ENCODE measurements at regions not wholly inside any gene's neighbourhood (a gene's known extent, or its start where the extent isn't known, plus 50 kb on each side); places are given as distances from the start of the nearest gene placed in this dataset.
A peak's percentile ranks its signal among the peaks of the same experiment; 100 is the strongest.

DNA sequence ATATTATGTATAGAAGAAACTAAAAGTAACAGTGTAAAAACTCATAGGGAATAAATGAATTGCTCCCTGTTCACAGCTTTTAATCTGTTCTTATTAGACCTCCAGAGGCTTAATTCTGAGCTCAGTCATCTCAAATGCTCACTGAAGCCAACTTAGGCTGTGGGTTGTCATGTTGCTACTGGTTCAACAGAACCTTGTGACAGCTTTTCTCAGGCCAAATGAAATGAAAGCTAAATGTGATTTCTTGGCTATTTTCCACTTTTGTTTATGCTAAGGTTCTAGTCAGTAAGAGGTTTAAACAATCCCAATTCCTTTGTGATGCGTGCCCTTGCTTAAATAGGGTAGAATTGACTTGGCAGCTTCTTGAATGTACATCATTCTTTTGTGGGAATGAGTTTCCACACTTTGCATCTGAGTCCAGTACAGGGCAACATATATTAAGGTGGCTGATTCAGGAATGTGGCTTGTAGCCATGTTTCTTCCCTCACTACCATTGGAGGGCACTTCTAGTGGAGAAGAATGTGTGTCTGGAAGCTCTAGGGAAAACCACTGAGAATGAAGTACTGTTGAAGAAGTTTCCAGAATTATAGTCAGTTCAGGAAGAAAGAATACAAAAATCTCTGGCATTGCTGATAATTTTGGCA, 156.4 kb downstream of the NEDD1 start:
- Histone ChIP-seq H3K4me3 (ENCODE audit: low read length) (no peak overlapping the region), H3F3A (ENCODE audit: insufficient read depth, low read length, poor library complexity, severe bottlenecking) (no peaks in the 10 kb centered on the region), H3K27ac (ENCODE audit: low read length) (no peak overlapping the region), H2AFZ (ENCODE audit: low read depth, low read length) (no peak overlapping the region), H3K4me2 (ENCODE audit: low read length) (no peak overlapping the region), H3K27me3 (ENCODE audit: insufficient read depth, low read depth, low read length) (no peaks in the 10 kb centered on the region), H3K9me2 (ENCODE audit: insufficient read depth, low read length) (no peaks in the 10 kb centered on the region), H3K9ac (ENCODE audit: low read length) (no peak overlapping the region), H4K20me1 (ENCODE audit: insufficient read depth) (no peaks in the 10 kb centered on the region), H3K79me2 (replicated peaks; ENCODE audit: insufficient read depth, low read length) (no peaks in the 10 kb centered on the region), H3K36me3 (ENCODE audit: insufficient read depth, low read length) (no peaks in the 10 kb centered on the region), H3K9me3 (ENCODE audit: low read length) (no peaks in the 10 kb centered on the region)
- TF ChIP-seq, protein P1, sequence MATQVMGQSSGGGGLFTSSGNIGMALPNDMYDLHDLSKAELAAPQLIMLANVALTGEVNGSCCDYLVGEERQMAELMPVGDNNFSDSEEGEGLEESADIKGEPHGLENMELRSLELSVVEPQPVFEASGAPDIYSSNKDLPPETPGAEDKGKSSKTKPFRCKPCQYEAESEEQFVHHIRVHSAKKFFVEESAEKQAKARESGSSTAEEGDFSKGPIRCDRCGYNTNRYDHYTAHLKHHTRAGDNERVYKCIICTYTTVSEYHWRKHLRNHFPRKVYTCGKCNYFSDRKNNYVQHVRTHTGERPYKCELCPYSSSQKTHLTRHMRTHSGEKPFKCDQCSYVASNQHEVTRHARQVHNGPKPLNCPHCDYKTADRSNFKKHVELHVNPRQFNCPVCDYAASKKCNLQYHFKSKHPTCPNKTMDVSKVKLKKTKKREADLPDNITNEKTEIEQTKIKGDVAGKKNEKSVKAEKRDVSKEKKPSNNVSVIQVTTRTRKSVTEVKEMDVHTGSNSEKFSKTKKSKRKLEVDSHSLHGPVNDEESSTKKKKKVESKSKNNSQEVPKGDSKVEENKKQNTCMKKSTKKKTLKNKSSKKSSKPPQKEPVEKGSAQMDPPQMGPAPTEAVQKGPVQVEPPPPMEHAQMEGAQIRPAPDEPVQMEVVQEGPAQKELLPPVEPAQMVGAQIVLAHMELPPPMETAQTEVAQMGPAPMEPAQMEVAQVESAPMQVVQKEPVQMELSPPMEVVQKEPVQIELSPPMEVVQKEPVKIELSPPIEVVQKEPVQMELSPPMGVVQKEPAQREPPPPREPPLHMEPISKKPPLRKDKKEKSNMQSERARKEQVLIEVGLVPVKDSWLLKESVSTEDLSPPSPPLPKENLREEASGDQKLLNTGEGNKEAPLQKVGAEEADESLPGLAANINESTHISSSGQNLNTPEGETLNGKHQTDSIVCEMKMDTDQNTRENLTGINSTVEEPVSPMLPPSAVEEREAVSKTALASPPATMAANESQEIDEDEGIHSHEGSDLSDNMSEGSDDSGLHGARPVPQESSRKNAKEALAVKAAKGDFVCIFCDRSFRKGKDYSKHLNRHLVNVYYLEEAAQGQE (IDR thresholded peaks at IDR 0.05; ENCODE audit: borderline replicate concordance) = no peak

DNA sequence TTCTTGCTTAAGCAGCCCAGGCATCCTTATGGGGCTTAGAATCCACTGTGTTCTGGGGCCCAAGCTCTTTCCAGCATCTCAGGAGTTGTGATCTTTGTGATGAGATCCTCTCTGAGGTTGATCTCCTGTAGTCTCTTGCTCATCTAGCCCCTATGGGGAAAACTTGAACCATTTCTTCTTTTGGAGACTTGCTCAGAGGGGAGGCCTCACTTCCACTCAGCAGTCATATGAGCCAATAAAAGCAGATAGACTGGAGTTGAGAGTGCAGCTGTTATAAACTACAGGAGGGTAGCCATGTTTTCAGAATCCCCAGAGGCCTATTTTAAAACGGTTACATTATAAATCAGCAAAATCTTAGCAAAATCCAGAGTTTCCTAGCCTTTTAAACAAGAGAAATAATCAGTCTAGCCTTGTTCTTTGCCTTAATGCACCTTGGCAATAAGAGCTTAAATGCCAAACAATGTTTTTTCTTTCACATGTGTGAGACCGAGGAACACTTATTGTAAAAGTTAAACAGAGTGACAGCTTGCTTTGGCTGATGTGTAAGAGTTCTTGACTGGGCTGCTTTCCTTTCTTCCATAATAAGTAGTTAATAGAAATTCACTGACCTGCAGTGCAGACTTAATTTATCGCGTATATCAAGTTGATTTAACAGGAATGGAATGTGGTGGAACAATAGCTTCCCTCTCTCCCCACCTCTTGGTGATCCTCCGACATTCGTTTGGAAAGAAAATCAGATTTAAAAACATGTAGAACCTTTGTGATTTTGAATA, 168.3 kb downstream of the NEDD1 start:
- Histone ChIP-seq H3K27me3 (ENCODE audit: insufficient read depth, low read depth, low read length) (no peaks in the 10 kb centered on the region), H3K36me3 (ENCODE audit: insufficient read depth, low read length) (no peaks in the 10 kb centered on the region), H2AFZ (ENCODE audit: low read depth, low read length) (no peak overlapping the region), H4K20me1 (ENCODE audit: insufficient read depth) (no peaks in the 10 kb centered on the region), H3K9me3 (ENCODE audit: low read length) (no peaks in the 10 kb centered on the region), H3K9me2 (ENCODE audit: insufficient read depth, low read length) (no peaks in the 10 kb centered on the region), H3K4me3 (ENCODE audit: low read length) (peak overlapping the region; percentile 36), H3F3A (ENCODE audit: insufficient read depth, low read length, poor library complexity, severe bottlenecking) (peaks cover 12% of the 10 kb centered on the region), H3K27ac (ENCODE audit: low read length) (no peak overlapping the region), H3K4me2 (ENCODE audit: low read length) (no peak overlapping the region), H3K79me2 (replicated peaks; ENCODE audit: insufficient read depth, low read length) (no peaks in the 10 kb centered on the region), H3K9ac (ENCODE audit: low read length) (no peak overlapping the region)
- TF ChIP-seq EP300 (conservative IDR thresholded peaks at IDR 0.05; ENCODE audit: poor library complexity, severe bottlenecking) (no peak), TAF1 (IDR thresholded peaks at IDR 0.05; ENCODE audit: low read depth) (no peak), SMC3 (conservative IDR thresholded peaks at IDR 0.05; ENCODE audit: poor library complexity) (no peak), RAD21 (conservative IDR thresholded peaks at IDR 0.05) (no peak), MXI1 (conservative IDR thresholded peaks at IDR 0.05; ENCODE audit: poor library complexity, severe bottlenecking) (no peak), EZH2 (IDR thresholded peaks at IDR 0.05; ENCODE audit: borderline replicate concordance, insufficient read depth, low read length, poor library complexity, severe bottlenecking) (no peak), POLR2AphosphoS5 (IDR thresholded peaks at IDR 0.05) (no peak)
- TF ChIP-seq, protein P2, sequence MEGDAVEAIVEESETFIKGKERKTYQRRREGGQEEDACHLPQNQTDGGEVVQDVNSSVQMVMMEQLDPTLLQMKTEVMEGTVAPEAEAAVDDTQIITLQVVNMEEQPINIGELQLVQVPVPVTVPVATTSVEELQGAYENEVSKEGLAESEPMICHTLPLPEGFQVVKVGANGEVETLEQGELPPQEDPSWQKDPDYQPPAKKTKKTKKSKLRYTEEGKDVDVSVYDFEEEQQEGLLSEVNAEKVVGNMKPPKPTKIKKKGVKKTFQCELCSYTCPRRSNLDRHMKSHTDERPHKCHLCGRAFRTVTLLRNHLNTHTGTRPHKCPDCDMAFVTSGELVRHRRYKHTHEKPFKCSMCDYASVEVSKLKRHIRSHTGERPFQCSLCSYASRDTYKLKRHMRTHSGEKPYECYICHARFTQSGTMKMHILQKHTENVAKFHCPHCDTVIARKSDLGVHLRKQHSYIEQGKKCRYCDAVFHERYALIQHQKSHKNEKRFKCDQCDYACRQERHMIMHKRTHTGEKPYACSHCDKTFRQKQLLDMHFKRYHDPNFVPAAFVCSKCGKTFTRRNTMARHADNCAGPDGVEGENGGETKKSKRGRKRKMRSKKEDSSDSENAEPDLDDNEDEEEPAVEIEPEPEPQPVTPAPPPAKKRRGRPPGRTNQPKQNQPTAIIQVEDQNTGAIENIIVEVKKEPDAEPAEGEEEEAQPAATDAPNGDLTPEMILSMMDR (IDR thresholded peaks at IDR 0.05; ENCODE audit: poor library complexity, severe bottlenecking) = no peak
- TF ChIP-seq, protein P1 (IDR thresholded peaks at IDR 0.05; ENCODE audit: borderline replicate concordance) = no peak

All from neural cell (in vitro differentiated cells).